ENCODE measurements at regions not wholly inside any gene's neighbourhood (a gene's known extent, or its start where the extent isn't known, plus 50 kb on each side); places are given as distances from the start of the nearest gene placed in this dataset.

GRCh38 chr11:115065314-115065713 is 387.0 kb downstream of the NXPE2 start:
- FAIRE-seq (no peak), ATAC-seq (no peak), DNase-seq (ENCODE audit: low read depth, low spot score) (no peak)
- Histone ChIP-seq H3K4me1 (ENCODE audit: control insufficient read depth, insufficient read depth, low read length) (no peaks in the 10 kb centered on the region), H3K9me3 (replicated peaks; ENCODE audit: control insufficient read depth, insufficient read depth, low read length) (no peaks in the 10 kb centered on the region), H3K27ac (ENCODE audit: control insufficient read depth, insufficient read depth) (no peak overlapping the region), H3K27me3 (replicated peaks in 1 of 2; ENCODE audit: control insufficient read depth in 2 of 2, insufficient read depth in 2 of 2, low read length in 1 of 2) (no peaks in the 10 kb centered on the region; a peak in 2 of 4 replicates), H3K9ac (ENCODE audit: control insufficient read depth, insufficient read depth, low read length) (no peak overlapping the region), H3K4me3 (no peak overlapping the region), H2AFZ (ENCODE audit: control insufficient read depth, low read depth, low read length) (no peak overlapping the region), H4K20me1 (ENCODE audit: control insufficient read depth, insufficient read depth) (no peaks in the 10 kb centered on the region), H3K79me2 (ENCODE audit: control insufficient read depth, insufficient read depth, low read length) (no peaks in the 10 kb centered on the region), H3K4me2 (ENCODE audit: control insufficient read depth, insufficient read depth) (no peak overlapping the region), H3K36me3 (ENCODE audit: control insufficient read depth in 2 of 2, insufficient read depth in 2 of 2, low read length in 1 of 2) (no peaks in the 10 kb centered on the region)
- SMC1A ChIA-PET (ENCODE audit: uncharacterized antibody, unreplicated experiment): no interaction called here
- TF ChIP-seq TBL1XR1 (IDR thresholded peaks at IDR 0.05; ENCODE audit: low read depth, low read length): no peak
- TF ChIP-seq KLF5 (IDR thresholded peaks at IDR 0.05; ENCODE audit: partially characterized antibody): no peak
- TF ChIP-seq SUPT20H (IDR thresholded peaks at IDR 0.05; ENCODE audit: borderline replicate concordance, control insufficient read depth, low read depth, low read length): no peak
- TF ChIP-seq ZBTB33 (IDR thresholded peaks at IDR 0.05): no peak
- TF ChIP-seq EZH2 (IDR thresholded peaks at IDR 0.05; ENCODE audit: borderline replicate concordance, control insufficient read depth, low read depth, low read length): no peak
- TF ChIP-seq TCF7 (IDR thresholded peaks at IDR 0.05; ENCODE audit: borderline replicate concordance): no peak
- POLR2A ChIA-PET: no interaction called here
- in situ Hi-C loops (cut with MboI) (no loop called here), intact Hi-C loops (cut with micrococcal nuclease; ENCODE audit: unreplicated experiment) (no loop called here)
- no TSS peak for BruUV-seq (replicated peaks)
- 11% methylated on average over 3 of the region's 3 CpGs for WGBS (ENCODE audit: insufficient coverage, insufficient replicate concordance, low lambda C conversion rate, missing lambda C conversion rate)
- CTCF ChIA-PET: no interaction called here
- RAD21 ChIA-PET (ENCODE audit: unreplicated experiment): no interaction called here

All from GM12878 (cell line).